Body of pancreas (tissue), 4 donors: ENCODE measurements at regions not wholly inside any gene's neighbourhood (a gene's known extent, or its start where the extent isn't known, plus 50 kb on each side); places are given as distances from the start of the nearest gene placed in this dataset.

Source experiments
- ATAC-seq: fragments of 150-250 bp; one replicate; pipeline ENCODE4 v1.9.1; 2016
- DNase-seq, 4 donors: peaks; one replicate each; pipeline ENCODE4 v3.0.0-alpha.2; 2019
- H3K27ac ChIP-seq, 4 donors: fragments of 200-600 bp; sonication (generic); 1 replicate in 3 of 4; 2 replicates in 1 of 4; pipeline versions ENCODE4 v1.5.1 to v1.6.1; 2016 to 2019; ENCODE audit warnings: mild to moderate bottlenecking in 1 of 4, mixed read lengths in 1 of 4, moderate library complexity in 1 of 4
- H3K27me3 ChIP-seq, 2 donors: fragments of 200-600 bp; sonication (generic); one replicate each; pipeline ENCODE4 v1.6.0; 2016; ENCODE audit warnings: mild to moderate bottlenecking in 1 of 2
- H3K36me3 ChIP-seq, 2 donors: fragments of 200-600 bp; sonication (generic); replicated peaks in 1 of 2; 2 replicates each; pipeline ENCODE4 v1.5.1; 2016; ENCODE audit warnings: low read depth in 2 of 2; ENCODE audit not compliant: insufficient read depth in 1 of 2
- H3K4me1 ChIP-seq: fragments of 200-600 bp; sonication (generic); one replicate; pipeline ENCODE4 v1.6.0; 2016
- H3K4me3 ChIP-seq, 2 donors: fragments of 200-600 bp; sonication (generic); 1 replicate in 1 of 2; 2 replicates in 1 of 2; pipeline ENCODE4 v1.5.1; 2016 to 2019
- H3K9me3 ChIP-seq, 3 donors: fragments of 200-600 bp; sonication (generic); 1 replicate in 2 of 3; 2 replicates in 1 of 3; pipeline ENCODE4 v1.5.1; 2016
- CTCF ChIP-seq, 7 experiments: fragments of 450-650 bp in 4 of 7; fragments of 200-600 bp in 3 of 7; sonication (generic) in 3 of 7; IDR thresholded peaks; one replicate each; pipeline ENCODE4 v1.5.1; 2016 to 2019; ENCODE audit warnings: antibody characterized with exemption in 7 of 7
- POLR2A ChIP-seq, 3 donors: fragments of 450-650 bp; IDR thresholded peaks; one replicate each; pipeline ENCODE4 v1.6.1; 2016; ENCODE audit warnings: antibody characterized with exemption in 3 of 3, mild to moderate bottlenecking in 2 of 3
- WGBS, 2 donors: methylation state at CpG; one replicate each; pipeline ENCODE4 v1.1.5; 2017; 5-methylcytosine and 5-hydroxymethylcytosine counted together
- intact Hi-C: fragments of 100-400 bp; cut with DNase I; formaldehyde crosslinking; loops from one replicate; pipeline ENCODE4 v1.15.1; 2023

DNA sequence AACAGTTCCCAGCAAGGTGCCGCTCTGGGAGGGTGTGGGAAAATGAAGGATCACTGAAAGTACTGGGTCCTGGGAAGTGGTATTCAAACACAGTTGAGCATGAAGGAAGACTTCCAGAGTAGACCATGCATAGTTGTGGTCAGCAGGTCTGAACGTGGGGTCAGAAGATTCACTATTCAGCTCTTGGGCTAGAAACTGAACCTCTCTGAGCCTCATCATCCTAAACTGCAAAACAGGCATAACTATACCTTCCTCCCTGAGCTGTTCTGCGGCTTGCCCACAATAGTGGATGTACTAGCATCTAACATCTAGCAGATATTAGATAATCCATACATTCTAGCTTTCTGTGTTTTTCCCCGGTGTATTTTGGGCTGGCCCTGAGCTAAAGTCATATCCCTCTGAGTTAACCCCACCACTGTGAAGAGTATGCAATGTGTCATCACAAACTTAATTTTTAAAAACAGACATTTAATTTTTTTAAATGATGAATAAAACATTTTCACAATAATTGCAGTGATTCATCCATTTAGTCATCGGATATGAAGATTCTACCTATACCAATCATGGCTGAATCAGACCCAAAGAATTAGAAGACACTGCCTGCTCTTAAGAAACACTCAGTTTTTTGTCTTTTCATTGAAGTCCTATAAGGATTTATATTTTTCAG is 179.1 kb downstream of the BLID start:
- no peak overlapping the region for H3K4me3 ChIP-seq
- no peaks in the 10 kb centered on the region for H3K27me3 ChIP-seq
- no peaks in the 10 kb centered on the region for H3K9me3 ChIP-seq
- no peaks in the 10 kb centered on the region for H3K4me1 ChIP-seq
- intact Hi-C loops = no loop called here
- ATAC-seq (no peak), DNase-seq (no peak)
- H3K36me3 ChIP-seq = no peaks in the 10 kb centered on the region
- no peak for TF ChIP-seq CTCF (IDR thresholded peaks at IDR 0.05)
- no peak for TF ChIP-seq POLR2A (IDR thresholded peaks at IDR 0.05)
- no peak overlapping the region for H3K27ac ChIP-seq
- WGBS, 2 donors = 58 to 66% methylated on average over 5 of the region's 5 CpGs

DNA sequence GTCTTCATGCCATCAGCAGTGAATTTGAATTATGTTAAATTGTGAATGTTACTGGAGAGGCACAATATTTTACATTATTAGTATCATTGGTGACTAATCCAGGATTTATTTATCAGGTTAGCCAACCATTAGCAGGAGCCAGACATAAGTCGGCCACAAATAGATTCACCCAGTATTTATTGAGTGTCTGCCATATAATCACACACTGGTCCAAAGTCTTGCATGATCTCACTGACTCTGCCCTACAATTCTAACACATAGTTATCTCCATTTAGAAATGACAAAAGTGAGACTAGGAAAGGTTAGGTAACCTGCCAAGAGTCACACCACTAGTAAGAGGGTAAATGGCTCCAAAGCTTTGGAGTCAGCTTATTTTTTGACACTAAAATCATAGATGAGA is 179.6 kb downstream of the BLID start:
- Histone ChIP-seq H3K9me3 (no peaks in the 10 kb centered on the region), H3K36me3 (no peaks in the 10 kb centered on the region), H3K27ac (no peak overlapping the region), H3K4me1 (no peaks in the 10 kb centered on the region), H3K4me3 (no peak overlapping the region), H3K27me3 (no peaks in the 10 kb centered on the region)
- TF ChIP-seq POLR2A (IDR thresholded peaks at IDR 0.05) = no peak
- TF ChIP-seq CTCF (IDR thresholded peaks at IDR 0.05) = no peak
- no peak for ATAC-seq
- 57 to 83% methylated on average over 1 of the region's 1 CpG for WGBS, 2 donors
- intact Hi-C loops = no loop called here
- no peak for DNase-seq

DNA sequence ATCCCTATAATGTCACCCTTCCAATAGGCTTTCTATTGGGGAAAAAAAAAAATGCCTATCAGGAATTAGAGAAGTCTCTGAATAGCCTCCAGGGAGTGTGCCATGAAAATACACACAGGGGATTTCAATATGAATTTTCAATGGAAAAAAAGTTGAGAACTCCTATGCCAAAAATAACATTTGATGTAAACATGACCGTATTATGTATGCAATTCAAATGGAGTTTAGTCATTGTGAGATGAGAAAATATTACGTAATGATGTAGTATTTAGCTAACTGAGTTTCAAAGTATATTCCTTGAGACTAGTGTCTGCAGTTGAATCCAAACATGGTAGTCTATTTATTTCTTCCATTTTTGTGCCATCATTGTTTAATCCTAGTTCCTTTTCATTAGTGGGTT is 182.3 kb downstream of the BLID start:
- TF ChIP-seq CTCF (IDR thresholded peaks at IDR 0.05) (no peak), POLR2A (IDR thresholded peaks at IDR 0.05) (no peak)
- H3K27me3 ChIP-seq = no peaks in the 10 kb centered on the region
- ATAC-seq (no peak), DNase-seq (no peak)
- no peak overlapping the region for H3K4me3 ChIP-seq
- no peaks in the 10 kb centered on the region for H3K36me3 ChIP-seq
- intact Hi-C loops = no loop called here
- 73 to 74% methylated on average over 2 of the region's 2 CpGs for WGBS, 2 donors
- H3K27ac ChIP-seq = no peak overlapping the region
- no peaks in the 10 kb centered on the region for H3K9me3 ChIP-seq
- peaks cover 10% of the 10 kb centered on the region for H3K4me1 ChIP-seq

- DNase-seq = no peak
- ATAC-seq = no peak
- Histone ChIP-seq H3K4me3 (no peak overlapping the region), H3K27ac (no peak overlapping the region), H3K4me1 (peaks cover 12% of the 10 kb centered on the region), H3K27me3 (no peaks in the 10 kb centered on the region), H3K36me3 (no peaks in the 10 kb centered on the region), H3K9me3 (no peaks in the 10 kb centered on the region)
- 76 to 84% methylated on average over 8 of the region's 8 CpGs for WGBS, 2 donors
- TF ChIP-seq CTCF (IDR thresholded peaks at IDR 0.05) = no peak
- TF ChIP-seq POLR2A (IDR thresholded peaks at IDR 0.05) = no peak
- intact Hi-C loops = no loop called here
Observed at GRCh38 chr11:121933294-121933693, 182.7 kb downstream of the BLID start.

GRCh38 chr11:121932646-121933185 is 183.3 kb downstream of the BLID start:
- 83 to 84% methylated on average over 3 of the region's 3 CpGs for WGBS, 2 donors
- H3K27me3 ChIP-seq = no peaks in the 10 kb centered on the region
- no peak for TF ChIP-seq CTCF (IDR thresholded peaks at IDR 0.05)
- no peak for TF ChIP-seq POLR2A (IDR thresholded peaks at IDR 0.05)
- ATAC-seq (no peak), DNase-seq (no peak)
- no peaks in the 10 kb centered on the region for H3K36me3 ChIP-seq
- H3K4me3 ChIP-seq = no peak overlapping the region
- intact Hi-C loops = no loop called here
- H3K4me1 ChIP-seq = peaks cover 12% of the 10 kb centered on the region
- no peak overlapping the region for H3K27ac ChIP-seq
- no peaks in the 10 kb centered on the region for H3K9me3 ChIP-seq
